GM23338 (cell line): ENCODE measurements at regions not wholly inside any gene's neighbourhood (a gene's known extent, or its start where the extent isn't known, plus 50 kb on each side); places are given as distances from the start of the nearest gene placed in this dataset.

ENCODE experiments used
- ATAC-seq: fragments of 200-7000 bp; cut with Tn5 transposase; 3 replicates; pipeline ENCODE4 v1.9.1; 2020
- DNase-seq: peaks from one replicate; pipeline ENCODE4 v3.0.0-alpha.2; 2015; ENCODE audit warnings: low spot score
- H2AFZ ChIP-seq: fragments of 200-600 bp; sonication (generic); 2 replicates; pipeline ENCODE4 v1.8.0; 2016; ENCODE audit warnings: antibody characterized with exemption, mild to moderate bottlenecking, moderate library complexity
- H3F3A ChIP-seq: fragments of 200-600 bp; sonication (generic); replicated peaks from 2 replicates; pipeline ENCODE4 v1.8.0; 2017; ENCODE audit warnings: antibody characterized with exemption, mixed run types, low read depth
- H3K27ac ChIP-seq: fragments of 200-600 bp; sonication (generic); 2 replicates; pipeline ENCODE4 v1.6.1; 2016; ENCODE audit warnings: low read depth
- H3K27me3 ChIP-seq: fragments of 200-600 bp; sonication (generic); 2 replicates; pipeline ENCODE4 v1.8.0; 2016; ENCODE audit warnings: mild to moderate bottlenecking, mixed run types, moderate library complexity; ENCODE audit not compliant: insufficient read depth
- H3K36me3 ChIP-seq: fragments of 200-600 bp; sonication (generic); 2 replicates; pipeline ENCODE4 v1.8.0; 2016; ENCODE audit warnings: mild to moderate bottlenecking; ENCODE audit not compliant: insufficient read depth
- H3K4me1 ChIP-seq: fragments of 200-600 bp; sonication (generic); 2 replicates; pipeline ENCODE4 v1.8.0; 2016; ENCODE audit warnings: mild to moderate bottlenecking, moderate library complexity; ENCODE audit not compliant: insufficient read depth
- H3K4me2 ChIP-seq: fragments of 200-600 bp; sonication (generic); 2 replicates; pipeline ENCODE4 v1.7.1; 2017; ENCODE audit warnings: mixed run types
- H3K4me3 ChIP-seq: fragments of 200-600 bp; sonication (generic); 2 replicates; pipeline ENCODE4 v1.6.1; 2016; ENCODE audit warnings: mixed run types
- H3K79me2 ChIP-seq: fragments of 200-600 bp; sonication (generic); replicated peaks from 2 replicates; pipeline ENCODE4 v1.8.0; 2017; ENCODE audit warnings: mild to moderate bottlenecking; ENCODE audit not compliant: insufficient read depth
- H3K9me2 ChIP-seq: fragments of 200-600 bp; sonication (generic); 2 replicates; pipeline ENCODE4 v1.8.0; 2017; ENCODE audit not compliant: insufficient read depth
- H4K20me1 ChIP-seq: fragments of 200-600 bp; sonication (generic); replicated peaks from 2 replicates; pipeline ENCODE4 v1.8.0; 2017; ENCODE audit warnings: mild to moderate bottlenecking; ENCODE audit not compliant: insufficient read depth
- H3K27ac Mint-ChIP-seq: 2 replicates; pipeline ENCODE4 v1.8.0; 2020; ENCODE audit warnings: inconsistent platforms, mild to moderate bottlenecking, moderate library complexity, mixed read lengths
- H3K27me3 Mint-ChIP-seq: 3 replicates; pipeline ENCODE4 v1.8.0; 2022; ENCODE audit warnings: low read depth, mild to moderate bottlenecking, moderate library complexity, mixed read lengths, inconsistent platforms; ENCODE audit not compliant: insufficient read depth, poor library complexity
- H3K36me3 Mint-ChIP-seq: 3 replicates; pipeline ENCODE4 v1.8.0; 2021; ENCODE audit warnings: low read depth, mild to moderate bottlenecking, inconsistent platforms, moderate library complexity, mixed read lengths
- H3K4me1 Mint-ChIP-seq: 3 replicates; pipeline ENCODE4 v1.8.0; 2020; ENCODE audit warnings: mild to moderate bottlenecking, inconsistent platforms, mixed read lengths
- H3K4me3 Mint-ChIP-seq: 3 replicates; pipeline ENCODE4 v1.8.0; 2021; ENCODE audit warnings: moderate library complexity, mild to moderate bottlenecking, inconsistent platforms, mixed read lengths
- H3K9me3 Mint-ChIP-seq: 3 replicates; pipeline ENCODE4 v1.8.0; 2020; ENCODE audit warnings: moderate library complexity, mild to moderate bottlenecking, inconsistent platforms, mixed read lengths
- CREB1 ChIP-seq: fragments of 250-450 bp; sonication (Bioruptor Pico); IDR thresholded peaks from 2 replicates; pipeline ENCODE4 v1.5.0; 2020; ENCODE audit warnings: low read depth, mild to moderate bottlenecking, moderate library complexity
- ETS1 ChIP-seq: IDR thresholded peaks from 2 replicates; pipeline ENCODE4 v1.6.1; 2016; ENCODE audit warnings: antibody characterized with exemption
- EZH2 ChIP-seq: fragments of 200-600 bp; sonication (generic); IDR thresholded peaks from one replicate; pipeline ENCODE4 v1.8.0; 2017; ENCODE audit warnings: antibody characterized with exemption, mild to moderate bottlenecking, low read depth; ENCODE audit not compliant: unreplicated experiment
- EZH2phosphoT487 ChIP-seq: fragments of 200-600 bp; sonication (generic); IDR thresholded peaks from one replicate; pipeline ENCODE4 v1.8.1; 2018; ENCODE audit warnings: antibody characterized with exemption; ENCODE audit not compliant: unreplicated experiment
- JUNB ChIP-seq: IDR thresholded peaks from one replicate; pipeline ENCODE4 v1.6.1; 2016; ENCODE audit warnings: antibody characterized with exemption; ENCODE audit not compliant: unreplicated experiment
- NANOG ChIP-seq: IDR thresholded peaks from 2 replicates; pipeline ENCODE4 v1.6.1; 2016; ENCODE audit warnings: antibody characterized with exemption, borderline replicate concordance
- POLR2AphosphoS5 ChIP-seq: IDR thresholded peaks from 2 replicates; pipeline ENCODE4 v1.6.1; 2016; ENCODE audit warnings: antibody characterized with exemption, low read depth
- STAT1 ChIP-seq: IDR thresholded peaks from one replicate; pipeline ENCODE4 v1.6.1; 2016; ENCODE audit warnings: antibody characterized with exemption; ENCODE audit not compliant: unreplicated experiment
- ZNF114 ChIP-seq: fragments of 250-450 bp; sonication (Bioruptor Pico); IDR thresholded peaks from 2 replicates; pipeline ENCODE4 v1.5.0; 2020; ENCODE audit warnings: mild to moderate bottlenecking, moderate library complexity
- ZNF331 ChIP-seq: fragments of 250-450 bp; sonication (Bioruptor Pico); IDR thresholded peaks from 2 replicates; pipeline ENCODE4 v1.5.0; 2020; ENCODE audit warnings: low read depth, mild to moderate bottlenecking, moderate library complexity
- ZNF462 ChIP-seq: fragments of 250-450 bp; sonication (Bioruptor Pico); IDR thresholded peaks from 2 replicates; pipeline ENCODE4 v1.5.0; 2020; ENCODE audit warnings: mild to moderate bottlenecking, moderate library complexity
- TF ChIP-seq, protein P1 (sequence below), 2 experiments: fragments of 200-600 bp in 1 of 2; sonication (generic) in 1 of 2; conservative IDR thresholded peaks; 2 replicates each; pipeline versions ENCODE4 v1.5.1 to v1.6.1; 2016 to 2017; ENCODE audit warnings: antibody characterized with exemption in 2 of 2, low read depth in 2 of 2, mild to moderate bottlenecking in 2 of 2, moderate library complexity in 1 of 2

DNA sequence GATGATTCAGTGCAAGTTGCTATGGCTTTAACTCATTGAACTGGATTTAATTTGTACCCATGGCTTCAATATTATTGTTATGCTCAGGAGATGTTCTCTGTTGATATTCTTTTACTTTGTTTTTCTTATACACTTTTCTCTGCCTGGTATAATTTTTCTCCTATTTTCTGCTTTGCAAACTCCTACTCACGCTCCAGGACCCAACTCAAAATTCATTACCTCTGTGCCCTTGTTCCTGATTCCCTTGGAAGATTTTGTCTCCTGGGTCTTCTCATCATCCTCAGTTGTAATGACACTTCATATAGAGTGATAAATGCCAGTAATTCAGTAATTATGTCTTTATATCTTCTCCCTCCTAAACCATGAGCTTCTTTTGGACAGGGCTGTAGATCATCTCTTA lies 259.9 kb upstream of the JADE1 start:
- Mint-ChIP-seq H3K4me3 (no peak overlapping the region), H3K27me3 (peaks cover 4% of the 10 kb centered on the region), H3K36me3 (no peaks in the 10 kb centered on the region), H3K4me1 (peaks cover 5% of the 10 kb centered on the region; the same call in 2 of the 3 replicates), H3K9me3 (peaks cover 3% of the 10 kb centered on the region; the same call in 2 of the 3 replicates), H3K27ac (no peak overlapping the region)
- Histone ChIP-seq H3K27ac (no peak overlapping the region), H4K20me1 (no peaks in the 10 kb centered on the region), H3K4me1 (no peaks in the 10 kb centered on the region), H3K9me2 (peaks cover 13% of the 10 kb centered on the region), H3K4me3 (no peak overlapping the region), H3K36me3 (no peaks in the 10 kb centered on the region), H3K79me2 (no peaks in the 10 kb centered on the region), H3K27me3 (no peaks in the 10 kb centered on the region), H2AFZ (no peak overlapping the region), H3F3A (no peaks in the 10 kb centered on the region), H3K4me2 (no peak overlapping the region)
- no peak for DNase-seq
- no peak for ATAC-seq
- no peak for TF ChIP-seq NANOG
- TF ChIP-seq STAT1: no peak
- TF ChIP-seq POLR2AphosphoS5: no peak
- TF ChIP-seq ZNF462 (CRISPR knock-in tag): no peak
- no peak for TF ChIP-seq ETS1
- TF ChIP-seq ZNF331: no peak
- TF ChIP-seq, protein P1, sequence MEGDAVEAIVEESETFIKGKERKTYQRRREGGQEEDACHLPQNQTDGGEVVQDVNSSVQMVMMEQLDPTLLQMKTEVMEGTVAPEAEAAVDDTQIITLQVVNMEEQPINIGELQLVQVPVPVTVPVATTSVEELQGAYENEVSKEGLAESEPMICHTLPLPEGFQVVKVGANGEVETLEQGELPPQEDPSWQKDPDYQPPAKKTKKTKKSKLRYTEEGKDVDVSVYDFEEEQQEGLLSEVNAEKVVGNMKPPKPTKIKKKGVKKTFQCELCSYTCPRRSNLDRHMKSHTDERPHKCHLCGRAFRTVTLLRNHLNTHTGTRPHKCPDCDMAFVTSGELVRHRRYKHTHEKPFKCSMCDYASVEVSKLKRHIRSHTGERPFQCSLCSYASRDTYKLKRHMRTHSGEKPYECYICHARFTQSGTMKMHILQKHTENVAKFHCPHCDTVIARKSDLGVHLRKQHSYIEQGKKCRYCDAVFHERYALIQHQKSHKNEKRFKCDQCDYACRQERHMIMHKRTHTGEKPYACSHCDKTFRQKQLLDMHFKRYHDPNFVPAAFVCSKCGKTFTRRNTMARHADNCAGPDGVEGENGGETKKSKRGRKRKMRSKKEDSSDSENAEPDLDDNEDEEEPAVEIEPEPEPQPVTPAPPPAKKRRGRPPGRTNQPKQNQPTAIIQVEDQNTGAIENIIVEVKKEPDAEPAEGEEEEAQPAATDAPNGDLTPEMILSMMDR (conservative IDR thresholded peaks at IDR 0.05; ENCODE audit: low read depth in 2 of 2): no peak
- TF ChIP-seq EZH2phosphoT487: no peak
- TF ChIP-seq EZH2: no peak
- TF ChIP-seq JUNB: no peak
- TF ChIP-seq ZNF114 (CRISPR knock-in tag): no peak
- no peak for TF ChIP-seq CREB1 (CRISPR knock-in tag)
